C4-2B (cell line): ENCODE measurements at regions not wholly inside any gene's neighbourhood (a gene's known extent, or its start where the extent isn't known, plus 50 kb on each side); places are given as distances from the start of the nearest gene placed in this dataset.

ENCODE experiments used
- H3K27ac ChIP-seq: fragments of 450-650 bp; 2 replicates; pipeline ENCODE4 v1.5.1; 2017
- ZFX ChIP-seq: fragments of 450-650 bp; IDR thresholded peaks from 2 replicates; pipeline ENCODE4 v1.6.1; 2017
- TF ChIP-seq, protein P1 (sequence below): fragments of 450-650 bp; conservative IDR thresholded peaks from 2 replicates; pipeline ENCODE4 v1.5.1; 2017; ENCODE audit warnings: mild to moderate bottlenecking

DNA sequence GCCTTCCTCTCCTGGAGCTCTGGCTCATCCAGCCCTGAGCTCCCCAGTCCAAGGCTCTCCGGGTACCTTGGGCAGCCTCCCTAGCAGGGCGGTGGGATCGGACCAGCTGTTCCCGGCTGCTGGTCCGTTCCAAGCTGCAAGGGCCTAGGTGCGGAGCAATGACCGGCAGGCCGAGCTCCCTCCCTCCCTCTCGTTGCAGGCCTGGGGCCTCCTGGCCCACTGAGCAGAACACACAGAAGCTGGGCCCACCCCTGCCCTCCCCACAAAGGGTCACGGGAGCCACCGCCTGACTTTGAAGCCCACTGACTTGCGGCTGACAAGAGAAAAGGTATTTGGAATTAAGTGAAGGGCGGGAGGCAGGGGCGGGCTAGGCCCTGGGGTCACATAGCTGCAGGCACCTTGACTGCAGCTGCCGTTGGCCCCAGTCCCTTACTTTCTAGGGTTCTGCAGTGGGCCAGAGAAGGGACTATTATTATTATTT, 104.7 kb upstream of the IER5L start:
- no peak overlapping the region for H3K27ac ChIP-seq
- TF ChIP-seq ZFX: no peak
- TF ChIP-seq, protein P1, sequence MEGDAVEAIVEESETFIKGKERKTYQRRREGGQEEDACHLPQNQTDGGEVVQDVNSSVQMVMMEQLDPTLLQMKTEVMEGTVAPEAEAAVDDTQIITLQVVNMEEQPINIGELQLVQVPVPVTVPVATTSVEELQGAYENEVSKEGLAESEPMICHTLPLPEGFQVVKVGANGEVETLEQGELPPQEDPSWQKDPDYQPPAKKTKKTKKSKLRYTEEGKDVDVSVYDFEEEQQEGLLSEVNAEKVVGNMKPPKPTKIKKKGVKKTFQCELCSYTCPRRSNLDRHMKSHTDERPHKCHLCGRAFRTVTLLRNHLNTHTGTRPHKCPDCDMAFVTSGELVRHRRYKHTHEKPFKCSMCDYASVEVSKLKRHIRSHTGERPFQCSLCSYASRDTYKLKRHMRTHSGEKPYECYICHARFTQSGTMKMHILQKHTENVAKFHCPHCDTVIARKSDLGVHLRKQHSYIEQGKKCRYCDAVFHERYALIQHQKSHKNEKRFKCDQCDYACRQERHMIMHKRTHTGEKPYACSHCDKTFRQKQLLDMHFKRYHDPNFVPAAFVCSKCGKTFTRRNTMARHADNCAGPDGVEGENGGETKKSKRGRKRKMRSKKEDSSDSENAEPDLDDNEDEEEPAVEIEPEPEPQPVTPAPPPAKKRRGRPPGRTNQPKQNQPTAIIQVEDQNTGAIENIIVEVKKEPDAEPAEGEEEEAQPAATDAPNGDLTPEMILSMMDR: no peak

DNA sequence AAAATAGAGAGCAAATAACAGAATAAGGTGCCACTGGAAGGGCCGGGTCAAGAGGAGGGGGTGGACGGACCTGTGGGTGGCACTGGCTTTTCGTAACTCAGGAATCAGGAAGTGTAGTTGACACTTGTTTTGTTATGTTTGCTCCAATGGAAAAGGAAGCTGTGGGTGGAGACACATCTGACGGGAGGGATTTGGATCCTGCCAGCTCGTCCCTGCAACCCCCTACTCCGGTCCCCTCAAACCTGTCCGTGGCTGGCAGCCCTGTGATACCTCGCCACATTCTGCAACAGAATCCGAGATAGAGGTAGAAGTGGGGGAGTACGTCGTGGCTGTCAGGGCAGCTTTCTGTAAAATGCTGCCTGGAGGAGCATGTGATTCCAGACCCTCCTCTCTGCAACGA, 104.2 kb upstream of the IER5L start:
- H3K27ac ChIP-seq: no peak overlapping the region
- TF ChIP-seq, protein P1: no peak
- no peak for TF ChIP-seq ZFX

DNA sequence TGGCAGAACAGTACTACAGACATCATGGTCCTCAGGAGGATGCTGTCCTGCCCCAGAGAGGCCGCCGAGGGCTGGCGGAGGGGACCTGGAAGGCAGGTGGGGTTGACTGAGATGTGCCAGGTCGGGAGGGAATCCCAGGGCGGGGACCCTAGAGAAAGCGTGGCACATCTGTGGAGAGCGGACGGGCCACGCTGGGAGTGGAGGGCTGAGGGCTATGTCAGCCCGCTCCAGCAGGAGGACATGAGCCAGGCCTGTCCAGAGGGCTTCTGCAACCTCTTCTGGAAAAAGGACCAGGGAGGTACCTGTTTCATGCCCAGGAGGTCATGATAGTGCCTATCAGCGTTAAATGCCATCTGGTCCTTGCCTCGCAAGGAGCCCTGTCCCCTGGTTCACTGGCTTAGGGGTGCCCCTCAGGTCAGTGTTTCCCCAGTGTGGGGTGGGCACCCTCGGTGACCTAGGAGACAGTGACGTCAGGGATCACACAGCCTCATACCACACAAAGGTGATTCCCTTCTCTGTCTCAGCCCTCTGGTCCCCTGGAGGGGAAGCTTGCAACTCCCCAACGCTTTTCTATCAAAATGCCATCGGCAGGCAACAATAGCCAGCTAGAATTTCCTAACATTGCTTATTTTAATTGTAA, 103.6 kb upstream of the IER5L start:
- no peak overlapping the region for H3K27ac ChIP-seq
- TF ChIP-seq ZFX: no peak
- TF ChIP-seq, protein P1: no peak

DNA sequence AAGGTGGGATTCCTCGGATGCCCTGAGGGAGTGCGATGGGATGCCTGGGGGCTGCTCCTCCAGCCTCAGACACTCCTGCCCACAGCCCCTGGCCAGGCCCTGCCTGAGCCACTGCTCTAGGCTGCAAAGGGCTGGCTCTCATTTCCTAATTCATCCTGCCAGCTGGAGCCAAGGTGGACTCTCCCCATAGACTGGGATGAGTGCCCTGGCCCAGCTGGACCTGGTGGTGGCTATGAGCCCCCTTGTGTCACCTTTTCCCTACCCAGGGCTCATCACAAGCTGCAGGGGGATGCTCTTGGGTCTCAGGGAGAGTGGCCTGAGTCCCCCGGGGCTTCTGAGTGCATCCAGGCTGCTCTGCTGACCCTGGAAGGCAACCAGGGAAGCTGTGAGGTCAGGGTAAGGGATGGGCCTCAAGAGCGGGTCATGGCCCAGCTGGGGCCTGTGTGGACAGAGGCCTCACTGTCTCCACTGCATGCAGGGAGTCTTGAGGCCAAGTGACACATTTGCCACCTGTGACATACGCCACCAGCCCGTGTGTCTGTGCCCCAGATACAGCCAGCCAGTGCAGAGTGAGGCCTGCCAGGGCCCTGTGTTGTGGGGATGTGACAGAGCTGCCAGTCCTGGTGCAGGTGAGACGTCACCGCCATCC, 102.7 kb upstream of the IER5L start:
- H3K27ac ChIP-seq: no peak overlapping the region
- TF ChIP-seq ZFX: no peak
- TF ChIP-seq, protein P1: no peak

DNA sequence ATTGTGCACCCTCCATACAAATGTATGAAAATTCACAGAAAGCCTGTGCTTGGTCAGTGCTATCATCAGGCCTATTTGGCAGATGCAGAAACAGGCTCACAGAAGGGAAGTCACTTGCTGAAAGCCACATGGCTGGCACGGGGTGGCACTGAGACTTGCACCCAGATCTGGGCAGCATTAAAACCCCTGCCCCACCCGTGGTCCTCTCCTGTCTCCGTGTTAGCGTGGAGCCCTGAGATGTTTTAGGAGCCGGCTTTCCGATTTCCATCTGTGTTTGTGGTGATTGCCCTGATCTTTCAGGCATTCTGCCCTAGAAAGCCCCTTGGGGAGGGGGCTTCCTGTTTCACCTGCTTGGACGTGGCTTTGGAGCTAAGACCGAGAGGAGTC, 102.2 kb upstream of the IER5L start:
- no peak overlapping the region for H3K27ac ChIP-seq
- no peak for TF ChIP-seq ZFX
- TF ChIP-seq, protein P1: no peak

DNA sequence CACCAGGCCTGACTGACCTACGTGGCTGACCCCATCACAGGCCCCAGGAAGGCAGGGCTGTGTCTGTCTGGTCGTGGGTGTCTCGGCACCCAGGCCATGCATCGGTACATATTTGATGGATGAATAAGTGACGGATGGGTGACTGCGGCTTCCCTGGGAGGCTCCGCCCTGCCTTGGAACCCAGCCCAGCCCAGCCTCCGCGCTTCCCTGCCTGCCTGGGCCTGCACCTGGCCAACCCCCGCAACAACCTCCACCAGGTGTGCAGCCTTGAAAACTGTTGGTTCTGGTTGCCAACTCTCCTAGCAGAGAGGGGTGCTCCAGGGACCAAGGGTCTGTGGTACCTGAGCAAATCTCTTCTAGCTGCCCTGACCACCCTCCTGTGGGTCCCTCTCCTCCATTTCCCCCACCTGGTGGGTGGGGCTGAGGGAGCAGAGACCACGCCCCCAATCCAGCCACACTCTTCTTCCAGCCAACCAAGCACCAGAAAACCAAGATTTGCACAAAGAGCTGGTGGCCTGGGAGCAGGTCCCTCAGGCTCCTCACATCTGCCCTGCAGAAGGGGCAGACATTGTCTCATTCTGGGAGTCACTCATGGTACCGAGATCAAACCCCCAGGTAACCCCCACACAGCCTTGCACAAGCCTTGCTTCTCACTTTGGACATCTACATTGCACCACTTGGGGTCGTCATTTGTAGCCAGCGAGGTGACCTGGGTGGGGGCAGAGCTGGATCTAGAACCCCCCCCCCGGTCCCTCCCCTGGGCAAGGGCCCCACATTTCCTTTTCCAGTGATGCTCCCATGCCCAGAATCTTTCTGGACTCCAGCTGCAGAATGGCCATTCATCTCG, 100.6 kb upstream of the IER5L start:
- no peak overlapping the region for H3K27ac ChIP-seq
- TF ChIP-seq ZFX: no peak
- TF ChIP-seq, protein P1: no peak
